GM12864 (cell line): ENCODE measurements at regions not wholly inside any gene's neighbourhood (a gene's known extent, or its start where the extent isn't known, plus 50 kb on each side); places are given as distances from the start of the nearest gene placed in this dataset.
A peak's percentile ranks its signal among the peaks of the same experiment; 100 is the strongest.

ENCODE experiments used
- DNase-seq: peaks from one replicate; pipeline ENCODE4 v3.0.0-alpha.2; 2011; ENCODE audit warnings: low read depth
- H3K4me3 ChIP-seq: 2 replicates; pipeline ENCODE4 v1.5.1; 2011; ENCODE audit warnings: mild to moderate bottlenecking, low read depth, low read length, control low read depth
- TF ChIP-seq, protein P1 (sequence below): IDR thresholded peaks from 2 replicates; pipeline ENCODE4 v1.5.1; 2011; ENCODE audit warnings: low read depth, mild to moderate bottlenecking, moderate library complexity, low read length, control low read depth, inconsistent platforms; ENCODE audit errors: missing control alignments

DNA sequence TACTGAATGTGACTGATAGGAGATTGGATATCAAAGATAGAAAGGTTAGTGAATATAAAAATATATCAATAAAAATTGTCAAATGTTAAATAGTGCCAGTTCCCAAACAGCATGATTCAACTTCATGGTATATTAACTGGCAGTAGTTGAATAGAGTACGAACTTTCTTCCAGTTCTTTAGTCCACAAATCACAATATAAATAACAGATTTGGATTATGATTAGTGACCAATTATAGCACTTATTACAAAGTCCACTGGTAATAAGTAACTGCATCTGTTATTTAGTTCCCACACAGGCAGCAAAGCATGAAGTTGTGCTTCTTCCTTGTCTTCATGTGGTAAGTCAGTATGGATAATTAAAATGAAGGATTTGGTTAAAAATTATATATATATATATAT is 243.0 kb upstream of the VWC2 start:
- TF ChIP-seq, protein P1, sequence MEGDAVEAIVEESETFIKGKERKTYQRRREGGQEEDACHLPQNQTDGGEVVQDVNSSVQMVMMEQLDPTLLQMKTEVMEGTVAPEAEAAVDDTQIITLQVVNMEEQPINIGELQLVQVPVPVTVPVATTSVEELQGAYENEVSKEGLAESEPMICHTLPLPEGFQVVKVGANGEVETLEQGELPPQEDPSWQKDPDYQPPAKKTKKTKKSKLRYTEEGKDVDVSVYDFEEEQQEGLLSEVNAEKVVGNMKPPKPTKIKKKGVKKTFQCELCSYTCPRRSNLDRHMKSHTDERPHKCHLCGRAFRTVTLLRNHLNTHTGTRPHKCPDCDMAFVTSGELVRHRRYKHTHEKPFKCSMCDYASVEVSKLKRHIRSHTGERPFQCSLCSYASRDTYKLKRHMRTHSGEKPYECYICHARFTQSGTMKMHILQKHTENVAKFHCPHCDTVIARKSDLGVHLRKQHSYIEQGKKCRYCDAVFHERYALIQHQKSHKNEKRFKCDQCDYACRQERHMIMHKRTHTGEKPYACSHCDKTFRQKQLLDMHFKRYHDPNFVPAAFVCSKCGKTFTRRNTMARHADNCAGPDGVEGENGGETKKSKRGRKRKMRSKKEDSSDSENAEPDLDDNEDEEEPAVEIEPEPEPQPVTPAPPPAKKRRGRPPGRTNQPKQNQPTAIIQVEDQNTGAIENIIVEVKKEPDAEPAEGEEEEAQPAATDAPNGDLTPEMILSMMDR: no peak
- H3K4me3 ChIP-seq: no peak overlapping the region
- DNase-seq: no peak

DNA sequence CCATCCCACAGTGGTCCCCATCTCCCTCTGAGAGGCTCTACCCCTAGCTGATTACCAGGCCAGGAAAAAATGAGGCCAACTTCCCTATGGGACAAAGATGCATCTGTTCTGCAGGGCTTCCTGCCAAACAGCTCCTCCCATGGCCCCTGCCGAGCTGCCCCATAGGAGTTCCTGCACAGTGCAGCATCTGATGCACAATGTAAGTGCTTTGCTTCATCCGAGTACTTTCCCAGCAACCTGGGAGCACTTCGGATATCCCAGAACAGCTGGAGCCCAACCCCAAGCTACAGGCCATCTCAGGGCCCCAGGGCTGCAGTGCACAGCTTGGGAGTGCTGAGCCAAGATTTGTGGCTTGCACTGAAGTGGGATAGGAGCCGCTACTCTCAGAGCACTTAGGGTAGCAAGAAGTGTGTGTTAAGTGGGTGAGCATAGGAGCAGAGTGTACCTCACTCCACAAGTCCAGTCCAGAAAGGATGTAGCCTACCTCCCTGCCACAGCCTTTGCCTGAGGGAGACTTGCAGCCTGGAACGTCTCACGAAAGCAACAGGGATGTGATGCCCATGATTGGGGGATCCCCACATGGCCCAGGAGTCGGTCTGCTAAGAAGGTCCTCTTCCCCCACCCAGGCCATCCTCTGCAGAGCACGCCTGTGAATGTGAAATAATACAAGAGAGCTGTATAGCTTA is 209.6 kb upstream of the VWC2 start:
- TF ChIP-seq, protein P1: no peak
- DNase-seq: no peak
- H3K4me3 ChIP-seq: no peak overlapping the region

DNA sequence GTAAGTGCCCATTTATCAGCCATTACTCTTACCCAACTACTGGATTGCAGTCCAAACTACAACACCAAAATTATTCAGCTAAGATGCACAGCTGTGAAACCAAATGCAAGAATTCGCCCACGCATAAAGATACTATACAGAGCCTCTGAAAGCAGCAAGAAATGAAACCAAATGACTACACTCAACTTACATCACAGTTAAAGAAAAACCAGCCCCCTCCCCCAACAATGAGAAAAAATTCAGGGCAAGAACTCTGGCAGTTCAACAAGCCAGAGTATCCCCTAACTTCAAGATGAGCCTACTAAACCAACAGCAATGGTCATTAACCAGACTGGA is 209.1 kb upstream of the VWC2 start:
- no peak overlapping the region for H3K4me3 ChIP-seq
- DNase-seq: peak; percentile 18
- TF ChIP-seq, protein P1: no peak

DNA sequence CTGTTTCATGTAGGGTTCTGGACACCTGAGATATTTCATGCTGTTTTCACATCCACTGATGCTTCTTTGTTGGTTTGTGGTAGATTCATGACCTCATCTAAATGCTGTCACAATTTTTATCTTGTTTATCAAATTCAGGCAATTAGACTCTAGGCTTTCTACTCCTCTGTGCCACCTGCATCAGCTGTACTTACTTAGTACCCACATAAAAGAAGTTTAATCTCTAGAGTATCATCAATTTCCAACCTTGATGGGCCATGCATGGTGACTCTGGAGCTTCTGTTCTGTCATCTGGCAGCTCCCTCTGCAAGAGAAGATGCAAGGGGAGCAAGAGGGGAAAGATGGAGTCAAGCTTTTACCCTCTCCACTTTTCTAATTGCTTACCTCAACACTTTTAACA is 195.9 kb upstream of the VWC2 start:
- TF ChIP-seq, protein P1: no peak
- DNase-seq: no peak
- no peak overlapping the region for H3K4me3 ChIP-seq

DNA sequence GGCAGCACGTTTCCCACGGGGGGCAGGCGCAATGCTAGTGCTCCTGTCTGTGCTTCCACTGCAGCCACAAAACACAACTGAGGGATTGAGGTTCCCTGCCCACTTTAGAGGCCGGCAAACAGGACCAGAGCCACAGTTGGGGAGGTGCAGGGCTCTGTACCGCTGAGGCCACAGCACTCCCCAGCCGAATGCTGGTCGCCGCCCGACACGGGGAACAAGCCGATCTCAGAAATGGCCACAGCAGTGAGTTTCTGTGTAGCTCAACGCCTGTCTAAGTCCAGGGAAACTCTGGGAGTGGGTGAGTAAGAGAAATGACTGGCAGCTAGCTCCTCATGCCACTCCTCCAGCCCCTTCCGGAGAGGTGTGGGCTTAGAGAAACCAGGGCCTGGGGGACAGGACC is 194.0 kb upstream of the VWC2 start:
- DNase-seq: no peak
- TF ChIP-seq, protein P1: no peak
- no peak overlapping the region for H3K4me3 ChIP-seq

DNA sequence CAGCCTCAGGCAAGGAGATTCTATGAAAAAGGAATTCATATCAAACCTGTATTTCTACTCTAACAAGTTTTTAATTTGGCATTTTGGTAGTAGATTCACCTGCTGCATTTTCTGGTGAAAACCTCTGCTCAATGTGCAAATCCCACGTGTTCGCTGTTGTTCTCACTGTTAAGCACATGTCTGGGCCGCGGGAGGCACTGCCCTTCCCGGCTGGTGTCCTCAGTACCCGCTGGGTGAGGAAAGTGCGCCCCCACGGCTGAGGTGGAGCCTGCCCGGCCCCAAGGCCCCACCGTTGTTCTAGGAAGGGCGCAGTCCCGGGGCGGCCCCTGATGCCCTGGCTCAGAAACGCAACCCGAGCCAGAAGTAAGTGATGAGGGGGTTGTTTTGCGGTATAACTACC is 193.4 kb upstream of the VWC2 start:
- no peak for DNase-seq
- H3K4me3 ChIP-seq: no peak overlapping the region
- TF ChIP-seq, protein P1: no peak

DNA sequence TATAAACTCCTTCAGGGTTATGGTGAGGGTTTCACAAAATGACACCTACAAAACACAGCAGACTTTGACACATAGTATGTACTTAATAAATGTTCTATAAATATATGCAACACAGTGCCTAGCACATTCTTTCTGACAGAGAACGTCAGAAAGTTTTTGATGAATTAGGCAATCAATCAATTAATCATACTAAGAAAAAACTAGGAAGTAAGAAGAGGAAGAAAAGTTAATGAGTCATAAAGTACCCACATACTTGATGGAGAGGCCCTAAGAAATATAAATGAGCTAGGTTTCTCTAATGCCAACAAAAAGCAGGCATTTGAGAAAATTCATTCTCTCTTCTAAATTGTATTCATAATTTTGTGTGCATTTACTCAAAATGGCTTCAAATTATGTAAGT is 192.7 kb upstream of the VWC2 start:
- DNase-seq: no peak
- no peak overlapping the region for H3K4me3 ChIP-seq
- TF ChIP-seq, protein P1: no peak
